Esophagus muscularis mucosa (tissue), 4 donors: ENCODE measurements at regions not wholly inside any gene's neighbourhood (a gene's known extent, or its start where the extent isn't known, plus 50 kb on each side); places are given as distances from the start of the nearest gene placed in this dataset.

Experiments
- DNase-seq: peaks from one replicate; pipeline ENCODE4 v3.0.0-alpha.2; 2017; ENCODE audit errors: extremely low spot score
- H3K27ac ChIP-seq, 4 donors: fragments of 200-600 bp; sonication (generic); replicated peaks in 1 of 4; 1 replicate in 3 of 4; 2 replicates in 1 of 4; pipeline ENCODE4 v1.5.1; 2016 to 2019; ENCODE audit warnings: mild to moderate bottlenecking in 1 of 4
- H3K27me3 ChIP-seq, 4 donors: fragments of 200-600 bp; sonication (generic); one replicate each; pipeline versions ENCODE4 v1.5.1 to v1.6.0; 2016 to 2019
- H3K36me3 ChIP-seq, 4 donors: fragments of 200-600 bp; sonication (generic); one replicate each; pipeline ENCODE4 v1.5.1; 2016 to 2019
- H3K4me1 ChIP-seq, 4 donors: fragments of 200-600 bp; sonication (generic); one replicate each; pipeline ENCODE4 v1.5.1; 2016 to 2019
- H3K4me3 ChIP-seq, 4 donors: fragments of 200-600 bp; sonication (generic); 1 replicate in 2 of 4; 2 replicates in 2 of 4; pipeline ENCODE4 v1.5.1; 2016 to 2019; ENCODE audit warnings: mild to moderate bottlenecking in 4 of 4, moderate library complexity in 1 of 4
- H3K9me3 ChIP-seq, 4 donors: fragments of 200-600 bp; sonication (generic); 1 replicate in 3 of 4; 2 replicates in 1 of 4; pipeline ENCODE4 v1.5.1; 2016 to 2019
- CTCF ChIP-seq, 3 experiments: fragments of 200-600 bp in 2 of 3; fragments of 450-650 bp in 1 of 3; sonication (generic) in 2 of 3; IDR thresholded peaks; one replicate each; pipeline ENCODE4 v1.5.1; 2017 to 2019; ENCODE audit warnings: antibody characterized with exemption in 3 of 3, mild to moderate bottlenecking in 2 of 3, moderate library complexity in 1 of 3
- EP300 ChIP-seq: sonication (generic); formaldehyde crosslinking; IDR thresholded peaks from one replicate; pipeline ENCODE4 v1.6.1; 2017; ENCODE audit warnings: antibody characterized with exemption
- POLR2A ChIP-seq: fragments of 450-650 bp; IDR thresholded peaks from one replicate; pipeline ENCODE4 v1.6.1; 2017; ENCODE audit warnings: antibody characterized with exemption, moderate library complexity, mild to moderate bottlenecking, low read depth
- POLR2AphosphoS5 ChIP-seq, 2 donors: sonication (generic); formaldehyde crosslinking; IDR thresholded peaks; one replicate each; pipeline ENCODE4 v1.6.1; 2017; ENCODE audit warnings: antibody characterized with exemption in 2 of 2
- WGBS: methylation state at CpG from one replicate; pipeline ENCODE4 v1.1.5; 2018; 5-methylcytosine and 5-hydroxymethylcytosine counted together
- intact Hi-C: fragments of 100-400 bp; cut with DNase I; formaldehyde crosslinking; loops from one replicate; pipeline ENCODE4 v1.15.1; 2023

- intact Hi-C loops = no loop called here
- Histone ChIP-seq H3K27ac (peak overlapping the region; percentile 46 to 64 (median 58)), H3K27me3 (no peaks in the 10 kb centered on the region), H3K4me1 (peaks cover 25 to 48% (median 35%) of the 10 kb centered on the region in 4 donors), H3K9me3 (no peaks in the 10 kb centered on the region), H3K4me3 (no peak overlapping the region), H3K36me3 (no peaks in the 10 kb centered on the region)
- 15% methylated on average over 6 of the region's 6 CpGs for WGBS
- no peak for DNase-seq
- TF ChIP-seq POLR2AphosphoS5 (IDR thresholded peaks at IDR 0.05) = peak; percentile 48 to 73
- no peak for TF ChIP-seq EP300
These were observed 220.4 kb downstream of the SPRY1 start for GRCh38 chr4:123616951-123617461.

GRCh38 chr4:123617791-123618190, 221.2 kb downstream of the SPRY1 start:
- WGBS = 86% methylated on average over 1 of the region's 1 CpG
- no peaks in the 10 kb centered on the region for H3K36me3 ChIP-seq
- peak overlapping the region; percentile 46 to 64 (median 58) for H3K27ac ChIP-seq

GRCh38 chr4:123618606-123619005, 222.0 kb downstream of the SPRY1 start:
- no peak for TF ChIP-seq EP300
- TF ChIP-seq CTCF (IDR thresholded peaks at IDR 0.05) = no peak
- TF ChIP-seq POLR2AphosphoS5 (IDR thresholded peaks at IDR 0.05) = no peak
- TF ChIP-seq POLR2A = no peak
- Histone ChIP-seq H3K4me3 (no peak overlapping the region), H3K36me3 (no peaks in the 10 kb centered on the region), H3K9me3 (no peaks in the 10 kb centered on the region), H3K4me1 (peaks cover 25 to 48% (median 31%) of the 10 kb centered on the region in 4 donors), H3K27ac (no peak overlapping the region), H3K27me3 (no peaks in the 10 kb centered on the region)
- WGBS = 90% methylated on average over 1 of the region's 1 CpG
- intact Hi-C loops = no loop called here
- DNase-seq = no peak

More at GRCh38 chr4:123617791-123618190, 221.2 kb downstream of the SPRY1 start:
- no peak for DNase-seq
- intact Hi-C loops = no loop called here
- H3K9me3 ChIP-seq = no peaks in the 10 kb centered on the region
- no peak for TF ChIP-seq POLR2A
- no peak for TF ChIP-seq POLR2AphosphoS5 (IDR thresholded peaks at IDR 0.05)
- H3K27me3 ChIP-seq = no peaks in the 10 kb centered on the region
- no peak overlapping the region for H3K4me3 ChIP-seq
- H3K4me1 ChIP-seq = peaks cover 25 to 48% (median 35%) of the 10 kb centered on the region in 4 donors

- H3K27me3 ChIP-seq = no peaks in the 10 kb centered on the region
- H3K36me3 ChIP-seq = no peaks in the 10 kb centered on the region
- DNase-seq = no peak
- no peak overlapping the region for H3K27ac ChIP-seq
- H3K4me1 ChIP-seq = peaks cover 25 to 48% (median 29%) of the 10 kb centered on the region in 4 donors
- TF ChIP-seq POLR2AphosphoS5 (IDR thresholded peaks at IDR 0.05) (no peak), POLR2A (no peak), CTCF (IDR thresholded peaks at IDR 0.05) (no peak), EP300 (no peak)
- 80% methylated on average over 1 of the region's 1 CpG for WGBS
- no peaks in the 10 kb centered on the region for H3K9me3 ChIP-seq
- intact Hi-C loops = no loop called here
- H3K4me3 ChIP-seq = no peak overlapping the region
These were observed 222.7 kb downstream of the SPRY1 start for GRCh38 chr4:123619326-123619725.

GRCh38 chr4:123619895-123620294, 223.3 kb downstream of the SPRY1 start:
- Histone ChIP-seq H3K36me3 (no peaks in the 10 kb centered on the region), H3K27me3 (no peaks in the 10 kb centered on the region), H3K4me1 (peaks cover 25 to 48% (median 29%) of the 10 kb centered on the region in 4 donors), H3K4me3 (no peak overlapping the region), H3K9me3 (no peaks in the 10 kb centered on the region), H3K27ac (no peak overlapping the region)
- TF ChIP-seq POLR2AphosphoS5 (IDR thresholded peaks at IDR 0.05) (no peak), CTCF (IDR thresholded peaks at IDR 0.05) (no peak)
- intact Hi-C loops = no loop called here
- no peak for DNase-seq
